Fibroblast of pulmonary artery (primary cell): ENCODE measurements at regions not wholly inside any gene's neighbourhood (a gene's known extent, or its start where the extent isn't known, plus 50 kb on each side); places are given as distances from the start of the nearest gene placed in this dataset.

ENCODE experiments used
- DNase-seq: peaks from one replicate; pipeline ENCODE4 v3.0.0-alpha.2; 2010; ENCODE audit warnings: low read depth
- H3K4me3 ChIP-seq: replicated peaks from 2 replicates; pipeline ENCODE4 v1.5.1; 2011; ENCODE audit warnings: low read depth, mild to moderate bottlenecking, control low read depth, low read length, moderate library complexity
- TF ChIP-seq, protein P1 (sequence below): IDR thresholded peaks from 2 replicates; pipeline ENCODE4 v1.5.1; 2011; ENCODE audit warnings: mild to moderate bottlenecking, control low read depth, low read length, inconsistent platforms; ENCODE audit errors: missing control alignments

DNA sequence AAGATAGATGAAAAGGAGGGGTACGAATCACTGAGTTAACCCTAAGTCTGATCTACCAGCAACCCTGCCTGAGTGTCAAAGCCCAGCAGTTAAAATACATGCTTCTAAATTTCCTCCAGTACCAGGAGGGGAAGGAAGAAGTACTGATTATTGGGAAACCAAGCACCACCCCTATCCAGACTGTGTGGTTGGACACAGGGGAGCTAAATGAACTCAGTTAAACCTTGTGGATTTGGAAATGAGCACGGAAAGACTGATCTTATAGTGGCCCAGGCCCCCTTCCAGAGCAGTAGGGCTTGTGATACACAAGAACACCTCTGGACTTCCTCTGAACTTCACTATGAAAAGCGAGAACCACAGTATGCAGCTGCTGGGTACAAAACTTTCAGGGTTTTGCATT is 585.6 kb downstream of the MAFB start:
- H3K4me3 ChIP-seq: no peak overlapping the region
- TF ChIP-seq, protein P1, sequence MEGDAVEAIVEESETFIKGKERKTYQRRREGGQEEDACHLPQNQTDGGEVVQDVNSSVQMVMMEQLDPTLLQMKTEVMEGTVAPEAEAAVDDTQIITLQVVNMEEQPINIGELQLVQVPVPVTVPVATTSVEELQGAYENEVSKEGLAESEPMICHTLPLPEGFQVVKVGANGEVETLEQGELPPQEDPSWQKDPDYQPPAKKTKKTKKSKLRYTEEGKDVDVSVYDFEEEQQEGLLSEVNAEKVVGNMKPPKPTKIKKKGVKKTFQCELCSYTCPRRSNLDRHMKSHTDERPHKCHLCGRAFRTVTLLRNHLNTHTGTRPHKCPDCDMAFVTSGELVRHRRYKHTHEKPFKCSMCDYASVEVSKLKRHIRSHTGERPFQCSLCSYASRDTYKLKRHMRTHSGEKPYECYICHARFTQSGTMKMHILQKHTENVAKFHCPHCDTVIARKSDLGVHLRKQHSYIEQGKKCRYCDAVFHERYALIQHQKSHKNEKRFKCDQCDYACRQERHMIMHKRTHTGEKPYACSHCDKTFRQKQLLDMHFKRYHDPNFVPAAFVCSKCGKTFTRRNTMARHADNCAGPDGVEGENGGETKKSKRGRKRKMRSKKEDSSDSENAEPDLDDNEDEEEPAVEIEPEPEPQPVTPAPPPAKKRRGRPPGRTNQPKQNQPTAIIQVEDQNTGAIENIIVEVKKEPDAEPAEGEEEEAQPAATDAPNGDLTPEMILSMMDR: no peak
- no peak for DNase-seq

DNA sequence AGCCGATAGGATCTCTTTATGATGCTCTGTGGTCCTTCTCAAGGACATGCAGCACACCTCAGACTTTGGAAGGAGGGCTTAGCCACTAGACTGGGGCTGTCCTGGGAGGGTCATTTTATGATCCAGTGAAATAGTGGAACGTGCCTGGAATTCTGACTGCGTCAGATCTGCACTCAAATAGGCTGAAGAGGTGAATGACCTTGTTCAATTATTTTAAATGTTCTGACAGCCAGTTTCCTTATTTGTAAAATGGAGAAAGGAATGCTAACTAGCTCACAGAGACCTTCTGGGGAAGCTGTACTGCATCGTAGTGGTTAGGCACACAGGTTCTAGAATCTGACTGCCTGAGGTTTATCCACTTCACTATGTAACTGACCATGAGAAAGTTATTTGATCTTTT is 587.5 kb downstream of the MAFB start:
- no peak for DNase-seq
- H3K4me3 ChIP-seq: no peak overlapping the region
- TF ChIP-seq, protein P1: no peak

DNA sequence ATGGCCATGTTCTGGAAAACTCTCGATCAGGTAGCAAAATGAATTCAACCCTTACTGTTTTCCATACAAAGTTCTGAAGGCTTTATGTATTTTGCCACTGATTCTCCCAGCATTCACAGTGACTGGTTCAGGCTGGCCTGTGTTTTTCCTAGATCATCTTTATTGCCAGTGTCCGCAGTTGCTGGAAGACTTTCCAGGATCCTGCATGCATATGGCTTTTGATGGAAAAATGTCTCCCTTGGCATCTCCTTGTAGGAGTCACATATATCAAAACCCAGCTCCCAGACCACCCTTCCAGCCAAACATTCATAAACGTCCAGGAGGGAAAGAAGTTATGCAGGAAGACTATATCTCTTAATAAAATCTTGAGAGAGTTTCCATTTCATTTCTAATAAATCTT is 588.8 kb downstream of the MAFB start:
- no peak for DNase-seq
- TF ChIP-seq, protein P1: no peak
- no peak overlapping the region for H3K4me3 ChIP-seq

DNA sequence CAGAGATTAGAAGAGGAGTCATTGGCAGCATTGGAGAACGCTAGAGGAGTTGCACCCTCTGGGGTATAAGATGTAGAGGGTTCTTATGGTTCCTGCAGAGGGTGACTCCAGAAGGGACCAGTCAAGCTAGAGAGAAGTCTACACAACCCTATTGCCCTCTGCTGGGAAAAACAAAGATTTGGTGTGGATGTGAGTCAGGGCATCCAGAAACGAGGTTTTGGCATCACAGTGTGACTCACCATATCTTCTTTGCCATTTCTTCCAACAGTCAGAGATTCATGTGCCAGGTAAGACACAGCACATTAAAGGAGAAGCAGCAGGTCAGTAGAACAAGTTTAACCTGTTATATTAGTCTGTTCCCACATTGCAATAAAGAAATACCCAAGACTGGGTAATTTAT is 598.8 kb downstream of the MAFB start:
- TF ChIP-seq, protein P1: no peak
- no peak overlapping the region for H3K4me3 ChIP-seq
- DNase-seq: no peak

DNA sequence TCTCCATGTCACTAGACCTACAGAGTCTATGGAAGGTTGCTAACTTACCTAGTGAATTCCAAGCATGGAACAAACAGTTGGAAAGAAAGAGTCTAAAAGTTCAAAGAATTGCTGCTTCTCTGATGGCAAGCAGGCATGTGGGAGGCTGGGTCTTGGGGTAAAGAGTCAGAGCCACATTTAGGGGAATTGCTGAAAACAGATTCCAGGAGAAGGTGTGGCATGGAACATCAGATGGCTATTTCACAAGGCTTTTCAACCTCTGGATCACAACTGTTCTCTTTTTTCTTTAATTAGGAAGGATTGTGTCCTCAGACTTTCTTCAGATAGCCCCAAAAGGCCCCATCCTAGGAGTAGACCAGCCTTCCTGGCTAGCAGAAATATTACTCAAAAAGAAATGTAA is 601.5 kb downstream of the MAFB start:
- no peak for DNase-seq
- no peak overlapping the region for H3K4me3 ChIP-seq
- TF ChIP-seq, protein P1: no peak

DNA sequence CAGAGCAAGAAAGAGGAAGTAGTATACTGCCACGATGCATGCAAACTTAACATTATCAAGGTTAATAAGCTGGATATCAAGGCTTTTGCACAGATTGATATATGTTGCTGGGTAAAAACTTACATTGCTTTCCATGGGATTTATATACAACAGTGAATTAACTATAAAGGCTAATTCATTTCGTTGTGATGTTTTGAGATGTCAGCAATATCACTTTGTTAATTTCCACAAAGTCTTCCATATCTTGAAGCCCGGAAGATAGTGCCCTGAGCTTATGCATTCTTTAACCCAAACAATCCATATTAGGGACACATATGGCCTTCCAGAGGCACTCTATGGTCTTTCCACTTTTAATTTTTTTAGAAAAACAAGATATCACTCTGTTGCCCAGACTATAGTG is 603.5 kb downstream of the MAFB start:
- H3K4me3 ChIP-seq: no peak overlapping the region
- TF ChIP-seq, protein P1: no peak
- no peak for DNase-seq

DNA sequence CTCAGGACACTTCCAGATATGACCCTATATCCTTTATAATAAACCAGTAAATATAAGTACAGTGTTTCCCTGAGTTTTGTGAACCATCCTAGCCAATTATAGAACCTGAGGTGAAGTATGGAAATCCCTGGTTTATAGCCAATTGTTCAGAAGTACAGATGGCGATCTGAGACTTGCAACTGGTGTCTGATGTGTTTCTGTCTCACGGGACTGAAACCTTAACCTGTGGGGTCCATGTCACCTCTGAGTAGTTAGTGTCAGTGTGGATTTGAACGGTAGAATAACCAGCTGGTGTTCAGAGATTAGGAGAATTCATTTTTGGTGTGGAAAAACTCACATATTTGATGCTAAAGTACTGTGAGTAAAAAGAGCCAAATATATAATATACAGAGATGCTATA is 606.6 kb downstream of the MAFB start:
- TF ChIP-seq, protein P1: no peak

More for the DNA sequence above, 606.6 kb downstream of the MAFB start:
- no peak for DNase-seq
- H3K4me3 ChIP-seq: no peak overlapping the region
